ENCODE measurements at regions not wholly inside any gene's neighbourhood (a gene's known extent, or its start where the extent isn't known, plus 50 kb on each side); places are given as distances from the start of the nearest gene placed in this dataset.

GRCh38 chr1:187445066-187445465, 616.3 kb downstream of the PLA2G4A start:
- DNase-seq: peak; percentile 8

DNA sequence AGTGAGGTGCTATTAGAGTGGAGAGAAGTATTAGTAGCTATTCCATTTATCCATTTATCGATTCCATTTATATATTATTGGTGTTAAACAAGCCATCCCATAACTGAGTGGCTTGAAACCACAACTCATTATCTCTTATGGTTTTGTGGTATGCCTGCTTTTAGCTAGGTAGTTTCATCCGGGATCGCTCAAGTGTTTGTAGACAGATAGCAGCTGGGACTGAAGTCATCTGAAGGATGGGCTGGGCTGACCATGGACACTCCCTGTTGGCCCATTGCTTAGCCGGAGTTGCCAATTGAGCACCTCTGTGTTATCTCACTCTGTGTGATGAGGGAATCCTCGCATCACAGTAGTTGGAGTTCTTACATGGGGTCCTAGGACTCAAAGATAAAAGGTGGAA, 622.5 kb downstream of the PLA2G4A start:
- DNase-seq: no peak

- no peak for DNase-seq
Measured at GRCh38 chr1:187454010-187454409, 625.3 kb downstream of the PLA2G4A start.

DNA sequence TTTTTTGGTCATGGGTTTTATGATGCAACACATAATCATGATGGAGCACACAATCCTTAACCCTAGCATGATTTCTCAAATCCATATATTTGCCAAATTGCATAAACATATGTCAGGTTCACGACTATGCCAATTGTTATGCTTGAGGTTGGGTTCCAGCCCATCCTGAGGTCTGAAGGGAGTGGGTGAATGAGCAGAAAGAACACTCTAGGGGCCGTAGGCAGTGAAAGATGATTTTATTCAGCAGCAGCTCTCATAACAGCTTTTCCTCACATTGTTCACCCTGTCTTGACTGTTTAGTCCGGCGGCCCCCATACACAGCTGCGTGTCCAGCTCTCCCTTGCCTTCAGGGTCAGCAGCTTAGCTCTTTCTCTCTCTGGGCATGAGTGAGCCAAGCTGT, 627.7 kb downstream of the PLA2G4A start:
- no peak for DNase-seq

DNA sequence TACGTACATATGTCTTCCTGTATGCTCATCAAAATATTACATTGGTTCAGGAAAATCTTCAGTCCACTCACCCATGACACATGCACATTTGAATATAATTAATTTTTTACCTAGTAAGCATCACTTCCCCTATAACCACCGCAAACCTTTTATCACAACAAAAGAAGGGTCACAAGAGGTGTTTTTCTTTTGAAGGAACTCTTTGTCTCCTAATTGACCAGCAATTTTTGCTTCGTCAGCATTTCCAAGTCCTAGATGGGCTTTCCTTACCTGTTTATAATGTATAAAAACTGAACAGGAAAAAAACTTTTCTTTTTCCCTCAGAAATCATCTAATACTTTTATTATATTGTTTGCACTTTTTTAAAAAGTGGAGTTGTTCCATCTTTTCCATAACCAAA, 631.3 kb downstream of the PLA2G4A start:
- DNase-seq: no peak

GRCh38 chr1:187464320-187464719, 635.6 kb downstream of the PLA2G4A start:
- DNase-seq: no peak

GRCh38 chr1:187465441-187465840, 636.7 kb downstream of the PLA2G4A start:
- no peak for DNase-seq

GRCh38 chr1:187469836-187470235, 641.1 kb downstream of the PLA2G4A start:
- DNase-seq: no peak

- no peak for DNase-seq
Measured at GRCh38 chr1:187471555-187471954, 642.8 kb downstream of the PLA2G4A start.

GRCh38 chr1:187474336-187474735, 645.6 kb downstream of the PLA2G4A start:
- DNase-seq: peak; percentile 11

- DNase-seq: no peak
Measured at GRCh38 chr1:187476671-187477070, 647.9 kb downstream of the PLA2G4A start.

GRCh38 chr1:187477103-187477502, 648.4 kb downstream of the PLA2G4A start:
- no peak for DNase-seq

- DNase-seq: no peak
Measured at GRCh38 chr1:187477535-187477934, 648.8 kb downstream of the PLA2G4A start.

GRCh38 chr1:187481581-187482148, 652.9 kb downstream of the PLA2G4A start:
- no peak for DNase-seq

DNA sequence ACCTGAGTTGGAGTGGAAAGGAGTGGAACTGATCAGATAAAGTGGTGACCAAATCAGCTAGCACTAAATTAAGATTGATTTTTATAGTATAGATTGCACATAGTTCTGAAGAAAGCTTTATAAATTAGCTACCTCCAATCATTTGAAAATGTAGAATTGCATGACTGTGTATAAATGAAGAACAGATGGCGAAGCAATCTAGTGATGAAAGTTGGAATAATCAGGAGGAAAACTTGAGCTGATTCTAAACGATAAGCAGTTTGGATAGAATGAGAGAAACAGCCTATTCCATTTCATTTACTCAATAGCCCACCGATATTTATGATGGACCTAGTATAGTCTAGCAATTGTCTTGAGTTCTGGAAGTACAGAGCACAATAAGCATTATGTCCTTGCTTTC, 661.5 kb downstream of the PLA2G4A start:
- no peak for DNase-seq

DNA sequence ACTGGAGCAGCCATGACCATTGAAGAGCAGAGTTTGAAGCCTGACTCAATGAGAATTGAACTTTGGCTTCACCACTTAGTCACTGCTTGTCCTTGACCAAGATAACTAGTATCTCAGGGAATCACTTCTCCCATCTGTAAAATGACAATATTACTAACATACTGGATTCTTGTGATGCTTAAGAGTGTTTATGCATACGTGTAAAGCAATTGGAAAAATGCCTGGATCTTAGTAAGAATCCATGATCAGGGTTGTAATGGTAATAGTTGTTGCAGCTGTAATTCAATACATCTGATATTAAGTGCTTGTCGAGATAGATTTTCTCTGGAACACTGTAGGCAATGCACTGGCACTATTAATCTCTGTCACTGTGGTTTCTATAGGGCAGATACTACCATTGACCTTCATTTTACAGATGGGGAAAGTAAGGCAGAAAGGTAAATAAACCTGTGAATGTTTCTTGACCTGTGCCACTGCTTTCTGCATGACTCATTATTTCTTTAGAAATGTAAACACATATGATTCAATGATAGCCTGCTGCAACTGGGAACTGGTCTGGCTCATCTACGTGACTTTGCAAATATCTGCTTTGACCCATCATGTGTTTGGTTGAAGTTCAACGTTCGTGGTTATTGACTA, 662.5 kb downstream of the PLA2G4A start:
- peak; percentile 5 for DNase-seq

DNA sequence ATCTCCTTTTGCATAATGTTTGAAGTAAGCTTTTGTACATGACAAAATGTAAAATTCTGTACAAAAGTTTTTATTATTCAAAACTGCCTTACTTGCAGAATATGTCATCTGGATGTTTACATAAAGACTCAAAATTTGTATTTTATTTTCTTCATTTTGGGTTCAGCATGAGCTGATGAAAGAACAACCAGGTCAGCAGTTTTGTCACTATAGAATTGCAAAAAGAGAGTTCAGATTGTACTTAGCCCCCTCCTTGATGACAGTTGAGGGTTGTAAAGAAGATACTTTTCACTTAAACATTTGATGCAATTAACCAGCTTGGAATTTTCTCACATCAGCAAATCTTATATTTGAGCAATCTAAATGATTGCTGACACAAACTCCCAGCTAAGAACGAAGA, 669.3 kb downstream of the PLA2G4A start:
- DNase-seq: no peak

GRCh38 chr1:187504779-187505178, 676.0 kb downstream of the PLA2G4A start:
- DNase-seq: no peak

DNA sequence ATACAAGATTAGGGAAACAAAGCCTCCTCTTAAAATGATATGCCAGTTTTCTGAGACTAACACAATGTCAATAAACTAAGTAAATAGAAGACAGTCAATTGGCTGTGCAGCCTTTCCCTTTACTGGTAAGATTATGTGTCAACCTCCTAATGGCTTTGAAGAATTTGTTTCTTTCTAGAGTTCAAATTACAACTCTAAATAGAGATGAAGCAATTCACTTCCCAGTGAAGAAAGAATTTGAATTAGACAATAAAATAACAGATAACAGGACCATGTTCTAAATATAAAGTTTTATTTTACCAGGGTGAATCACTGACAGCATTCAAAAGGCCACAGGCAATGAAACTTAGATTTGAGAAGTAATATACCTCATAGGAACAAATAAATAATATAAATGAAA, 680.3 kb downstream of the PLA2G4A start:
- no peak for DNase-seq

GRCh38 chr1:187513190-187513589, 684.4 kb downstream of the PLA2G4A start:
- peak; percentile 1 for DNase-seq

- no peak for DNase-seq
Measured at GRCh38 chr1:187514110-187514509, 685.4 kb downstream of the PLA2G4A start.

DNA sequence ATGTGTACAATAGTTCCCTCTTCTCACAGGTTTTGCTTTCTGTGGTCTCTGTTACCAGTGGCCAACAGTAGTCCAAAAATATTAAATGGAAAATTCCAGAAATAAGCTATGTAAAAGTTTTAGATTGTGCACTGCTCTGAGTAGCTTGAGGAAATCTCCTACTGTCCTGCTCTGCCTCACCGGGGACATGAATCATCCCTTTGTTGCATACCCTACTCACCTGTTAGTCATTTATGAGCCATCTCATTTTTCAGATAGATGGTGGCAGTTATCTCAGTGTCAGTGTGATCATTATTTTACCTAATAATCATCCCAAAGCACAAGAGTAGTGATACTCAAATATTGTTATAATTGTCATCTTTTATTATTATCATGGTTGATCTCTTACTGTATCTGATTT, 688.1 kb downstream of the PLA2G4A start:
- DNase-seq: no peak

DNA sequence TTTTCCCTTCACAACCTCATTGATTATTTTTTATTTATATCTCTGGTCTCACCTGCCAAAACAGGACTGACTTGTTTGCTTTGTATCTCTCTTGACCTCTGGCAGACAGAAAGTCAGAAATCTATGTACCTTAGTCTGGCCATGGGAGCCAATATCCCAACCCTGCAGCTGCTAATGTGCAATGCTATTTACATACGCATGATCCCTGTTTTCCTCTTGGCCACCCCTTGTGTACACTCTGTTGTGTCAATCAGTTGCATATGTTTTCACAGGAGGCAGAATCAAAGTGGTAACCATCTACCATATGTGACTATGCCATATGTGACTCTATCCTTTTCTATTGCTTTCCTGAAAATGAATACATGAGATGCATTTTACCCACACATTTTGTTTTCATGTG, 688.8 kb downstream of the PLA2G4A start:
- no peak for DNase-seq

GRCh38 chr1:187527346-187527745, 698.6 kb downstream of the PLA2G4A start:
- no peak for DNase-seq

- no peak for DNase-seq
Measured at GRCh38 chr1:187537936-187538335, 709.2 kb downstream of the PLA2G4A start.

Measured in T1000 (cell line).